Erythroblast (primary cell): ENCODE measurements at regions not wholly inside any gene's neighbourhood (a gene's known extent, or its start where the extent isn't known, plus 50 kb on each side); places are given as distances from the start of the nearest gene placed in this dataset.

ENCODE experiments used
- GATA1 ChIP-seq: IDR thresholded peaks from 2 replicates; pipeline ENCODE4 v1.6.1; 2011; ENCODE audit warnings: low read depth, mild to moderate bottlenecking, control low read depth, low read length, moderate library complexity
- POLR2A ChIP-seq: IDR thresholded peaks from 2 replicates; pipeline ENCODE4 v1.6.1; 2011; ENCODE audit warnings: mild to moderate bottlenecking, low read length

DNA sequence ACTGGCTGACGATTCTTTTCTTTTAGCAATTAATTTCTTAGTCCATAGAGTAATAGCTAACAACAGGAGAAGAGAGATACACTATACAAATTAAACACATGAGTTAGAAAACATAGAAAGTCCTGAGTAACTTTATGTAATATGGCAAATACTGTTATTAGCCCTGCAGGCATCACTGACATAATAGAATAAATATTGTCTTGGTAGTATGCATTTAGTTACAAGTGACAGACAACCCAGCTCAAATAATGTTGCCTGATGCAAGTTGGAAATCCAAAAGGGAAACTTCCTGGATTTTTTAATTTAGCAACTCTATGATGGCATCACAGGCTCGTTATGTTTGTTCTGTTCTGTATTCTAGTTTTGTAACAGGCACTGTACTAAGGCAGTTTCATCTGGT is 95.1 kb downstream of the DKK1 start:
- TF ChIP-seq POLR2A (no peak), GATA1 (no peak)
